ENCODE measurements at regions not wholly inside any gene's neighbourhood (a gene's known extent, or its start where the extent isn't known, plus 50 kb on each side); places are given as distances from the start of the nearest gene placed in this dataset.

GRCh38 chr10:71044720-71045119 is 156.4 kb upstream of the PCBD1 start:
- no peak for DNase-seq
- Histone ChIP-seq H3K36me3 (replicated peaks) (no peaks in the 10 kb centered on the region), H3K27me3 (replicated peaks) (peaks cover 5% of the 10 kb centered on the region), H3K4me3 (ENCODE audit: low read depth, low read length) (no peak overlapping the region), H3K27ac (no peak overlapping the region)
- no peak for TF ChIP-seq CTCF (IDR thresholded peaks at IDR 0.05; ENCODE audit: low read depth, low read length, missing control alignments)
- in situ Hi-C loops (cut with HindIII; ENCODE audit: low pct_ligation_motif_present, low sequenced_read_pairs), result no loop called here

GRCh38 chr10:71045204-71045809 is 156.9 kb upstream of the PCBD1 start:
- Histone ChIP-seq H3K27me3 (replicated peaks) (peaks cover 5% of the 10 kb centered on the region), H3K36me3 (replicated peaks) (no peaks in the 10 kb centered on the region), H3K4me3 (ENCODE audit: low read depth, low read length) (no peak overlapping the region), H3K27ac (no peak overlapping the region)
- no peak for DNase-seq
- TF ChIP-seq CTCF (IDR thresholded peaks at IDR 0.05; ENCODE audit: low read depth, low read length, missing control alignments), result no peak
- in situ Hi-C loops (cut with HindIII; ENCODE audit: low pct_ligation_motif_present, low sequenced_read_pairs), result no loop called here

DNA sequence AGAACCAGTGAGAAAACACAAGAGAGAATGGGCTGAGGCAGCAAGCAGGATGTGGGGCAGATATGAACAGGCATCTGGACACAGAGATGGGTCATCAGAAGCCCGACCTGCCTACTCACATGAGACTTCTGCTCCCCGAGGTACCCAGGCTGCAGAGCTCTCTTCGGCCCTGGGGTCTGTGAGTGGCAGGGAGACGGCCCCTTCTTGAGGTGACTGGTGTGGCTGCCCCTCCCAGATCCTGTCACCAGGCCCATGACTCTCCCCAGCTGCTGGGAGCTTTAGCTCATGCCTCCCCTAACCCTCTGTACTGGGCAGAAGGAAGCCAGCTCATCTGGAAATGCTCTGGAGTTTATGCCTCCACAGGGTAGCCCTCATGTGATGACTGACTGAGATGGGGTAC is 157.6 kb upstream of the PCBD1 start:
- H3K4me3 ChIP-seq (ENCODE audit: low read depth, low read length), result no peak overlapping the region
- in situ Hi-C loops (cut with HindIII; ENCODE audit: low pct_ligation_motif_present, low sequenced_read_pairs), result no loop called here
- TF ChIP-seq CTCF (IDR thresholded peaks at IDR 0.05; ENCODE audit: low read depth, low read length, missing control alignments), result no peak
- H3K27ac ChIP-seq, result no peak overlapping the region
- peaks cover 5% of the 10 kb centered on the region for H3K27me3 ChIP-seq (replicated peaks)
- no peak for DNase-seq
- no peaks in the 10 kb centered on the region for H3K36me3 ChIP-seq (replicated peaks)

DNA sequence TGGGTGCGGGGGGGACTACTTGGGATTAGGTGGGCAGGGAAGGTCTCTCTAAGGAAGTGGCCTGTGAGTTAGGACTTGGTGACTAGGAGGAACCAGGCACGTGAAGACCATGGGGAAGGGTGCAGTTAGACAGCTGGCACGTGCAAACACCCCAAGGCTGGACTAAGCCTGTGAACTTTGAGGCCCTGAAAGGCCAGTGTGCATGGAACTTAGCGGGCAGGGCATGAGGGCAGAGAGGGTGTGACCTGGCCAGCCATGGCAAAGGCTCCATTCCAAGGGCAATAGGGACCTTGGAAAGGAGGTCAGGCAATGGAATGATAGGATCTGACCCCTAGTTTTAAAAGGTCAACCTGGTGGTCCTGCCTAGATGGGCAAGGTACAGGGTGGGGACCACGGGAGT is 158.4 kb upstream of the PCBD1 start:
- in situ Hi-C loops (cut with HindIII; ENCODE audit: low pct_ligation_motif_present, low sequenced_read_pairs), result no loop called here
- no peak for TF ChIP-seq CTCF (IDR thresholded peaks at IDR 0.05; ENCODE audit: low read depth, low read length, missing control alignments)
- Histone ChIP-seq H3K27me3 (replicated peaks) (peaks cover 8% of the 10 kb centered on the region), H3K4me3 (ENCODE audit: low read depth, low read length) (no peak overlapping the region), H3K36me3 (replicated peaks) (no peaks in the 10 kb centered on the region), H3K27ac (no peak overlapping the region)
- no peak for DNase-seq

GRCh38 chr10:71048971-71049615 is 160.7 kb upstream of the PCBD1 start:
- no peak for DNase-seq
- H3K36me3 ChIP-seq (replicated peaks), result no peaks in the 10 kb centered on the region
- H3K27me3 ChIP-seq (replicated peaks), result peaks cover 4% of the 10 kb centered on the region
- TF ChIP-seq CTCF (IDR thresholded peaks at IDR 0.05; ENCODE audit: low read depth, low read length, missing control alignments), result no peak
- in situ Hi-C loops (cut with HindIII; ENCODE audit: low pct_ligation_motif_present, low sequenced_read_pairs), result no loop called here
- H3K4me3 ChIP-seq (ENCODE audit: low read depth, low read length), result no peak overlapping the region
- no peak overlapping the region for H3K27ac ChIP-seq

- DNase-seq, result no peak
- no peak for TF ChIP-seq CTCF (IDR thresholded peaks at IDR 0.05; ENCODE audit: low read depth, low read length, missing control alignments)
- Histone ChIP-seq H3K27ac (no peak overlapping the region), H3K36me3 (replicated peaks) (no peaks in the 10 kb centered on the region), H3K4me3 (ENCODE audit: low read depth, low read length) (no peak overlapping the region), H3K27me3 (replicated peaks) (peaks cover 4% of the 10 kb centered on the region)
- in situ Hi-C loops (cut with HindIII; ENCODE audit: low pct_ligation_motif_present, low sequenced_read_pairs), result no loop called here
Measured at GRCh38 chr10:71049994-71050393, 161.6 kb upstream of the PCBD1 start.

All from brain microvascular endothelial cell (primary cell).